Uterus (tissue), 2 donors: ENCODE measurements at regions not wholly inside any gene's neighbourhood (a gene's known extent, or its start where the extent isn't known, plus 50 kb on each side); places are given as distances from the start of the nearest gene placed in this dataset.

Experiments
- CTCF ChIP-seq, 4 experiments: fragments of 200-600 bp in 2 of 4; fragments of 450-650 bp in 2 of 4; sonication (generic) in 2 of 4; IDR thresholded peaks; one replicate each; pipeline ENCODE4 v1.5.1; 2016 to 2019; ENCODE audit warnings: antibody characterized with exemption in 4 of 4, mild to moderate bottlenecking in 2 of 4, moderate library complexity in 1 of 4
- POLR2A ChIP-seq, 2 donors: fragments of 450-650 bp; IDR thresholded peaks; one replicate each; pipeline ENCODE4 v1.6.1; 2016; ENCODE audit warnings: antibody characterized with exemption in 2 of 2, mild to moderate bottlenecking in 1 of 2, moderate library complexity in 1 of 2

DNA sequence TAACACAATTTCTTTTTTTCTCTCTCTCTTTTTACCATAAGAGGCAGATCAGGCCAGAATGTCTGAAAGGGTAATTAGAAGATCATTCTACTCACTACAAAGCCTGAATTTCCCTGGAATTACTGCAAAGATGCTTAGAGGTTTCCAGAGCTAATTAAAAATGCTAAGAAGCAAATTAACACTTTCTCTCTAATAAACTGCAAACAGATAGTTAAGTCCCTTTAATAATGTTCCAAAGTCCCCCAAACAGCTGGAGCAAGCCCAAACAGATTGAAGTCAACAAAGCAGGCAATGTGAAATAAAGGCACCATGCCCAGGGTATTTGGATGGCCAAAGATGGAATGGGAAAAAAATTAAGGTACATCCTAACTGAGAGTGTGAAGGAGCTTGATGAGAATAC is 208.8 kb upstream of the LRFN5 start:
- no peak for TF ChIP-seq CTCF (IDR thresholded peaks at IDR 0.05)
- TF ChIP-seq POLR2A (IDR thresholded peaks at IDR 0.05) = no peak
